Cardiac fibroblast (primary cell): ENCODE measurements at regions not wholly inside any gene's neighbourhood (a gene's known extent, or its start where the extent isn't known, plus 50 kb on each side); places are given as distances from the start of the nearest gene placed in this dataset.
A peak's percentile ranks its signal among the peaks of the same experiment; 100 is the strongest.
"Not testable (repeated sequence)": the region's sequence is repeated elsewhere in the genome, so short reads cannot be mapped to it uniquely, and the experiment has no call there.

Experiments used
- DNase-seq, 2 donors: peaks; one replicate each; pipeline versions ENCODE4 v3.0.0 to v3.0.0-alpha.2; 2010; ENCODE audit warnings: low read depth in 2 of 2
- H3K4me3 ChIP-seq, 2 donors: replicated peaks in 1 of 2; 1 replicate in 1 of 2; 2 replicates in 1 of 2; pipeline ENCODE4 v1.5.1; 2011; ENCODE audit warnings: low read depth in 2 of 2, low read length in 2 of 2, mild to moderate bottlenecking in 2 of 2, moderate library complexity in 1 of 2
- TF ChIP-seq, protein P1 (sequence below): IDR thresholded peaks from one replicate; pipeline ENCODE4 v1.5.1; 2011; ENCODE audit warnings: low read depth, mild to moderate bottlenecking, low read length, inconsistent platforms

DNA sequence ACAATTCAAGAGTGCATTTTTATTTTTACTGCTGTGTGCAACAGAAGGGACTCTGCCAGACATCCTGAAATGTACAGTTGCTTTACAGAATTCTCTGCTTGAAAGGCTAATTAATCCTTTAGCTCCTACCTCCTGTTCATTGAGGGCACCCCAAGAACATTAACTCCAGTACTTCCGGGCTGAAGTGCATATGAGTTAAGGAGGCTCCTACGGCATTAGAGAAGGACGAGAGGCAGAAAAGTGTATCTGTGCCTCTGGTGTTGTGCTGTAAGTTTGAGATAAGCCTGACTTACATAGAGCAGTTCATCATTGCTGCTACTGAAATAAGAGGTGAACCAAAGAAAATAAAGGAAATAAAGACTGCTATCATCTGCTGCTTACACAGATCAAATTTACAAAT is 609.3 kb upstream of the ADGRB3 start:
- TF ChIP-seq, protein P1, sequence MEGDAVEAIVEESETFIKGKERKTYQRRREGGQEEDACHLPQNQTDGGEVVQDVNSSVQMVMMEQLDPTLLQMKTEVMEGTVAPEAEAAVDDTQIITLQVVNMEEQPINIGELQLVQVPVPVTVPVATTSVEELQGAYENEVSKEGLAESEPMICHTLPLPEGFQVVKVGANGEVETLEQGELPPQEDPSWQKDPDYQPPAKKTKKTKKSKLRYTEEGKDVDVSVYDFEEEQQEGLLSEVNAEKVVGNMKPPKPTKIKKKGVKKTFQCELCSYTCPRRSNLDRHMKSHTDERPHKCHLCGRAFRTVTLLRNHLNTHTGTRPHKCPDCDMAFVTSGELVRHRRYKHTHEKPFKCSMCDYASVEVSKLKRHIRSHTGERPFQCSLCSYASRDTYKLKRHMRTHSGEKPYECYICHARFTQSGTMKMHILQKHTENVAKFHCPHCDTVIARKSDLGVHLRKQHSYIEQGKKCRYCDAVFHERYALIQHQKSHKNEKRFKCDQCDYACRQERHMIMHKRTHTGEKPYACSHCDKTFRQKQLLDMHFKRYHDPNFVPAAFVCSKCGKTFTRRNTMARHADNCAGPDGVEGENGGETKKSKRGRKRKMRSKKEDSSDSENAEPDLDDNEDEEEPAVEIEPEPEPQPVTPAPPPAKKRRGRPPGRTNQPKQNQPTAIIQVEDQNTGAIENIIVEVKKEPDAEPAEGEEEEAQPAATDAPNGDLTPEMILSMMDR, result no peak
- H3K4me3 ChIP-seq, result no peak overlapping the region
- DNase-seq, result no peak

DNA sequence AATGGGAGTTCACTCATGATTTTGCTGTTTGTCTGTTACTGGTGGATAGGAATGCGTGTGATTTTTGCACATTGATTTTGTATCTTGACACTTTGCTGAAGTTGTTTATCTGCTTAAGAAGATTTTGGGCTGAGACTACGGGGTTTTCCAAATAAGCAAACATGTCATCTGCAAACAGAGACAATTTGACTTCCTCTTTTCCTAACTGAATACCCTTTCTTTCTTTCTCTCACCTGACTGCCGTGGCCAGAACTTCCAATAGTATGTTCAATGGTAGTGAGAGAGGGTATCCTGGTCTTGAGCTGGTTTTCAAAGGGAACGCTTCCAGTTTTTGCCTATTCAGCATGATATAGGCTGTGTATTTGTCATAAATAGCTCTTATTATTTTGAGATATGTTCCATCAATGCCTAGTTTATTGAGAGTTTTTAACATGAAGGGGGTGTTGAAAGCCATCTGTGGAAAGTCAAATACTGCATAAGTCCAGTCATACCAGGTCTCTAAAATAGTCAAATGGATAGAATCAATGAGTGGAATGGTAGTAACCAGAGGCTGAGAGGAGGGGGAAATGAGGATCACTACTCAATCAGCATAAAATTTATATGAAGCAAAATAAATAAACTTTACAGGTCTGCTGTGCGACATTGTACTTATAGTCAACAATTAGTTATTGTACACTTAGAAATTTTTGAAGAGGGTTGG is 610.4 kb upstream of the ADGRB3 start:
- no peak overlapping the region for H3K4me3 ChIP-seq
- TF ChIP-seq, protein P1, result no peak
- no peak for DNase-seq

DNA sequence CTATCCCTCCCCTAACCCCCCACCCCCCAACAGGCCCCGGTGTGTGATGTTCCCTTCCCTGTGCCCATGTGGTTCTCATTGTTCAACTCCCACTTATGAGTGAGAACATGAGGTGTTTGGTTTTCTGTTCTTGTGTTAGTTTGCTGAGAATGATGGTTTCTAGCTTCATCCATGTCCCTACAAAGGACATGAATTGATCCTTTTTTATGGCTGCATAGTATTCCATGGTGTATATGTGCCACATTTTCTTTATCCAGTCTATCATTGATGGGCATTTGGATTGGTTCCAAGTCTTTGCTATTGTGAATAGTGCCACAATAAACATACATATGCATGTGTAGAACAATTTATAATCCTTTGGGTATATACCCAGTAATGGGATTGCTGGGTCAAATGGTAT is 612.1 kb upstream of the ADGRB3 start:
- not testable (repeated sequence) for H3K4me3 ChIP-seq, DNase-seq

DNA sequence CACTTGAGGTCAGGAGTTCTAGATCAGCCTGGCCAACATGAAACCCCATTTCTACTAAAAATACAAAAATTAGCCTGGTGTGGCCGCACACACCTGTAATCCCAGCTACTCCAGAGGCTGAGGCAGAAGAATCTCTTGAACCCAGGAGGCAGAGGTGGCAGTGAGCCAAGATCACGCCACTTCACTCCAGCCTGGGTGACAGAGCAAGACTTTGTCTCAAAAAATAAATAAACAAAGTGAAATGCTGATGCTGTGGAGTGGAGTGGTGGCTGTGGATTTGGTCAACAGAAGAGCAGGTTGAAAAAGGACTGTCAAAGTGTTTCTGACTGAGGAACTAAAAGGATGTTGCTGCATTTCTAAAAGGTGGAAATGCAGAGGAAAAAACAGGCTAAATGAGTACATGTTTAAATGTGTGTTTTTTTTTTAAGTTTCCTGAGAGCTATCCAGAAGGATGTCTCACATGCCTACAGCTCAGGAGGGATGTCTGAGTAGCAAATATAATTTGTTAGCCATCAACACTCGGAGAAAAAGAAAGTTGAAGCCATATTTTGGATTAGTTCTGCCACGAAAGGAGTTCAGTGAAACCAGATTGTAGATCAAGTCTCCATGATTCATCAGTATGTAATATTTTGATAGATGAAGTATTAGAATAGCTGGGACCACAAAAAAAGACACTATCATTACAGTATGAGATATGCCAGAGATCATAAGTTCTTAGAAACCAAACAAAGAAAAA is 621.1 kb upstream of the ADGRB3 start:
- TF ChIP-seq, protein P1, result no peak
- H3K4me3 ChIP-seq, result no peak overlapping the region
- DNase-seq, result peak in 1 of 2 donors; percentile 5

DNA sequence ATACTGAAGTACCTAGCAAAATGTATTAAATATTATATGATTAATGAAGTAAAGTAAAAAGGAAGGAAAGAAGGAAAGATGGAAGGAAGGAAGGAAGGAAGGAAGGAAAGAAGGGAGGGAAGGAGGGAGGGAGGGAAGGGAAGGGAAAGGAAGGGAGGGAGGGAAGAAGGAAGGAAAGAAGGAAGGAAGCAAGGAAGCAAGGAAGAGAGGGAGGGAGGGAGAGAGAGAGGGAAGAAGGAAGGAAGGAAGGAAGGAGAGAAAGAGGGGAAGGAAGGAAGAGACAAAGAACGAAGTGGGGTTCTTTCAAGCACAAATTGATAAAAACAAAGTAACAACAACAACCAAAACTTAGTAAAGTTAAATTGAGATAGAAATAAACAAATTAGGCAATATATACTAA is 622.3 kb upstream of the ADGRB3 start:
- TF ChIP-seq, protein P1, result no peak
- no peak for DNase-seq

DNA sequence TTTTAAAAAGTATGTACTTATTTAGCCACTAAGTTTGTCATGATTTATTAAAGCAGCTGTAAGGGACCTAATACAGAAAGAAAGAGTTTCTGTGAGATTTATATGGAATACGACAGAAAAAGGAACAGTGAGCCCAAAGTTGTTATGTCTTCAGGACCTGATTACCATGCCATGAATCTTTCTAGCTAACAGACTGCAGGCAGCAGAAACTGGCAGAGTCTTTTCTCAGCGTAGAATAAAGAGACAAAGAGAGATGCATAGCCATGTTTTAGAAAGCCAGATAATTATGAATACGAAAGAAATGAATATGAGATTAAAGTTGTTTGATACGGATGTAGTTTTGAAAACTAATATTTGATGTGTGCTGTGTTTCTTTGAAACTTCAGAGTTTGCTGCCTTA is 624.1 kb upstream of the ADGRB3 start:
- TF ChIP-seq, protein P1, result no peak
- H3K4me3 ChIP-seq, result no peak overlapping the region
- no peak for DNase-seq

More for the DNA sequence above, 622.3 kb upstream of the ADGRB3 start:
- no peak overlapping the region for H3K4me3 ChIP-seq

DNA sequence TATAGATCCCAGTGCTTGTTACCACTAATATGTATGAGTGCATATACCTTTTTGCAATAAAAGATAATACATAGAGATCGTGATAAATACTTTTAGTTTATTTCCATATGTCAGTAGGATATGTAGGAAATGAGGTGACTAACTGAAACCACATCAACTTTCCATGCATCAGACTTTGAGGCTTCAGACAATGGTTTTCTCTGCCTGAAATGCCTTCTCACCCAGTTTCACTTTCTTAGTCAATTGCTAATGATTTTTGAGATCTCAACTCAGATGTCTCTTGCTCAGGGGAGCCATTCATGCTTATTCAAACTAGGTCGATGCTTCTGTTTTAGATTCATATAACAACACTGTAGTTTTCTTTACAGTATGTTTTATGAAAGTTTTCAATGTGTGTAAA is 626.6 kb upstream of the ADGRB3 start:
- no peak overlapping the region for H3K4me3 ChIP-seq
- TF ChIP-seq, protein P1, result no peak
- DNase-seq, result peak; percentile 3 to 32
